M059J (cell line): ENCODE measurements at regions not wholly inside any gene's neighbourhood (a gene's known extent, or its start where the extent isn't known, plus 50 kb on each side); places are given as distances from the start of the nearest gene placed in this dataset.

Source experiments
- DNase-seq: peaks from one replicate; pipeline ENCODE4 v3.0.0-alpha.2; 2012; ENCODE audit warnings: low read depth

GRCh38 chr22:49079743-49080500, 747.8 kb downstream of the BRD1 start:
- DNase-seq, result no peak

DNA sequence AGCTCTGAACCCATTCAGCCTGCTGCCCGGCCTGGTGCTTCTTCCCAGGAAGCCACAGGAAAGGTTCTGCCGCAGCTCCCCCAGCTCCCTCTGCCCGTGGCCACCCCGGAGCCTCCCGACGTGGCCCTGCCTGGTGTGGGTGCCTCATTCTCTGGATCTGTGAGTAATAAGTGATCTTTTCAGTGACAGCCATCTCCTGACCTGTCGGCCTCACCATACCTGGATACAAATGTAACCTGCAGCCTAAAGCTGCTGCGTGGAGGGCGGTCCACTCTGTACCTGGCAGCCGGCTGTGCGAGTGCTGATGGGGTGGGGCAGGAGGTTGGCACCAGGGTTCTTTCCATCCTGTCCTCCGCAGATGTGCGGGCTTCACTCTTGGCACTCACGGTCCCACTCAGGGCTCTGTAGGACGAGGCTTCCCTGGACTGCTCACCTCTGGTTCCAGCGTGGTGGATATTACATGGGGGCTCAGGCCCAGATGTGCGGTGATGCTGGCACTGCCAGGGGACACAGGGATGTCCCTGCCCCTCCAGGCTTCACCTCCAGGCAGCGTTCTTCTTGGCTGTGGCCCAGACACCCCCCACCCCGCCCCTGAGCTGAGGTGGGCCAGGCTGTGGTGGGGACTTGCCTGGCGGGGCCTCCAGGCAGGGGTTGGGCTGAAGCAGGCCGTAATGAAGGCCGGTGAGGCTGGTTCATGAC, 748.5 kb downstream of the BRD1 start:
- DNase-seq, result no peak

- DNase-seq, result no peak
Observed at GRCh38 chr22:49078076-49078710, 749.5 kb downstream of the BRD1 start.

- DNase-seq, result no peak
Observed at GRCh38 chr22:49077586-49077985, 750.1 kb downstream of the BRD1 start.

GRCh38 chr22:49077036-49077393, 750.7 kb downstream of the BRD1 start:
- DNase-seq, result no peak

DNA sequence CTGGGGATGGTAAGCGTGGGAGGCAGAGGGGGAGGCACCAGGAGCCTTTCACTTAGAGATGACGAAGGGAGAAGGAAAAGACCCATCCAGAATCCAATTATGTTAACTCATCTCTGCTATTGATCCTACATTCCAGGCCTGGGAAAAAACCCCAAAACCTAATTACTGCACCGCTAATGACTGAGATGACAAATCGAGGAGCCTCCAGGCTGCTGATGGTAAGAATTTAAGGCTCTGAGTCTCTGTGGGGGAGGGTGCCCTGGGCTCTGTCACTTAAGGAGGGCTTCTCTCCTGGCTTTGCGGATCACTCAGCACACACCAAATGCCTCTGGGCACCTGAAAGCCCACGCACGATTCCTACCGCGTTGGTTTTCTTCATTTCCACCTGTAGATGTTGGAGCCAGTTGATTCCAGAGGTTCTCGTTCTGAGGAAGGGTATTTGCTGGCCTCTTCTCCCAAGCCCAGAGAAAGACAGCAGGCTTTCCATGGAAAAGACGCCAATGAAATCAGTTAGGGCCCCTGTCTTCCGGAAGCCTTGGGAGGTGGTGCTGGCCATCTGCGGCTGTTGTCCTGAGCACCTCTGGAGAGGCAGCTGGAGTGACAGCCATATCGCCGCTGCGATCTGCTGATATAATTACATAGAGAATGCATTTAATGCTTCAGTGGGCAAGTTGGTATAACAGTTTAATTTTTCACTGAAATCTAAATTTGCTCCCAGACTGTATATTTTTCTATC, 751.2 kb downstream of the BRD1 start:
- no peak for DNase-seq

- DNase-seq, result no peak
Observed at GRCh38 chr22:49075150-49075549, 752.5 kb downstream of the BRD1 start.

GRCh38 chr22:49073873-49074417, 753.7 kb downstream of the BRD1 start:
- no peak for DNase-seq

DNA sequence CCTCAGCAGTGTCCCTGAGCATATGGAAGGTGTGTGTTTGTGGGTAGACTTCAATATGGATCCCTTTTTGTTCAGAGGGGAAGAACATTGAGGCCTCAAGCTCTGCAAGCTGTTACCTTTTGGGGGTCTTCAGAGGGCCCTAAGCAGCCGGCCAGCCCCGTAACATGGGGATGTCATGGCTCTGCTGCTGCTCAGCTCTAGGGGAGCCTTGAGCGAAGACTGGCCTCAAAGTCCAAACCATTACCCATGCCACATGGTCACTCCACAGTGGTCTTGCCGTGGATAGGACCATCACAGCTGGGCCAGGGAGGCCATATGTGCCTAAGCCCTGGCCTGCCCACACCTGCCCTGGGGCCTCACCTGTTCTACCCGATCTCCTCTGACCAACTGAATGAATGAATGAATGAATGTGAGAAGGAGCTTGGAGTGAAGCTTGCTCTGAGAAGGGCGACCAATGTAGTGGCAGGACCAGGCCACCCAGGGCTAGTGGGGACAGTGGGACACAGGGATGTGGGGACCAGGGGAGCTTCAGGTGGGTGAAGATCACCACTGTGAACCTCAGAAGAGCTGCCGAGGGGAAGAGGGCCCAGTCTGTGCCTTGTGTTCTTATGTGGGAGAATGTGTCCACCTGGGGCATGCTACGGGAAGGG, 754.6 kb downstream of the BRD1 start:
- DNase-seq, result no peak

DNA sequence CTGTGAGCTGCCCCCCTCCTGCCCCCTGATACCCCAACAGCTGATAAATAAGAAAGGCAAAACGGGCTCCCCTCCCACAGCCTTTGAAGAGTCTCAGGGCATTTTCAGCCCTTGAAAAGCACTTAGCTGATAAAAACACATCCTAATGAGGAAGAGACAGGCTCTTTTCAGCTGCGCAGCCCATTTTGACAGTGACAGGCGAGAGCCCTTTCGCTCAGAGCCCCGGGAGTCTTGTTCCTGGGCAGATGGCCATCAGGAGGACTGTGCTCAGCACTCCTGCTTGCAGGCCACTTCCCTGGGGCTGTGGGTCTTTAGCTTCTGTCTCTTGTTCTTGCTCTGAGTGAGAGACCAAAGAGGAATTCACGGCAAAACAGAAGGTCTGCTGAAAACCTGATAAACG, 757.2 kb downstream of the BRD1 start:
- no peak for DNase-seq

- DNase-seq, result no peak
Observed at GRCh38 chr22:49068861-49069500, 758.7 kb downstream of the BRD1 start.

DNA sequence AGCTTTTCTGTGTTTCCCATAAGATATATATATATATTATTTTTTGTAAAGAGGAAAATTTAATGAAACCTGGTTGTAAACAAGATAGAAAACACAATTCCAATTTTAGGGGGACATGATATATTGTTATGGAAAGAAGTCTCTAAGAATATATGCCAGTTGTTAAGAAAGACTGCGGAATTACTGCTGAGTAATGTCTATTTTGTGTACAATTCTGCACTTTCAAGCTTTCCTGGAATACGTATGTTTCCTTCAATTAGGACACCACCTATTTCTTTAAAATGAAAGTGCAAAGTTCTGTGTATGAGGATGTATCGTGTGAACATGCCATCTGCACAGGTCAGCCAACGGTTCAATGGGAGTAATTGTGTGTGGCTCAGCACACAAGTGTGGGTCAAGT, 760.2 kb downstream of the BRD1 start:
- no peak for DNase-seq

- DNase-seq, result no peak
Observed at GRCh38 chr22:49066619-49067018, 761.1 kb downstream of the BRD1 start.

GRCh38 chr22:49064836-49065235, 762.8 kb downstream of the BRD1 start:
- DNase-seq, result no peak

GRCh38 chr22:49063545-49063890, 764.2 kb downstream of the BRD1 start:
- DNase-seq, result no peak

DNA sequence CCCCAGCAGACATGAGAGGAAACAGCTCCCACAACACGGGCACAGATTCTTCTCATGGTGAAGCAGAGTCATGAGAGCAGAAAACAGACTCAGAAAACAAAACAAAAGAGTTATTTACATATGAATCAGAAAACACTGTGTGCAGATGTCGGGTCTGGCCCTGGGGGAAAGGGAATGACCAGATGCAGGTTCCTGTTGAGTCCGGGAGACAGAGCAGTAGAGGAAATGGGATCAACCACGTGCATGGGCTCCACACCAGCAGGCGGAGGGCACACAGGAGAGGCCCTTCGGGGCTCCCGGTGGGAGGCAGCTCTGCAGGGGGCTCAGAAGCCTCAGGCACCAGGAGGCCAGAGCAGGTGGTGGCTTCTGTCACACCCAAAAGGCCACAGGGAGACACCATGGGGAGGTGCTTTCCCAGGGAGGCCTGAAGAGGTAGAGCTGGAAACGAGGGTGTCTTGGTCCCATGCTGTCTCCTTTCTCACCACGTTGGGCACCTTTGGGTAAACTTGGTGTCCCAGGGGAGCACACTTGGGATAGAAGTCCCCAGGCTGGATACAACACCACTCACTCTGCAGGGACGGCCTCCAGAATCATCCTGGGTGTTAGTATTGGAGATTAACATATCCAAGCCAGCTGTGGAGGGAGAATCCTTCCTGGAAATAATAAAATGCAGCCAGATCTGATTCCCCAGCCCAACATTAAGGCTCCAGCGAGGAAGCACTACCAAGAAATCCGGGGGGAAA, 764.7 kb downstream of the BRD1 start:
- DNase-seq, result no peak

- DNase-seq, result no peak
Observed at GRCh38 chr22:49062155-49062801, 765.4 kb downstream of the BRD1 start.

DNA sequence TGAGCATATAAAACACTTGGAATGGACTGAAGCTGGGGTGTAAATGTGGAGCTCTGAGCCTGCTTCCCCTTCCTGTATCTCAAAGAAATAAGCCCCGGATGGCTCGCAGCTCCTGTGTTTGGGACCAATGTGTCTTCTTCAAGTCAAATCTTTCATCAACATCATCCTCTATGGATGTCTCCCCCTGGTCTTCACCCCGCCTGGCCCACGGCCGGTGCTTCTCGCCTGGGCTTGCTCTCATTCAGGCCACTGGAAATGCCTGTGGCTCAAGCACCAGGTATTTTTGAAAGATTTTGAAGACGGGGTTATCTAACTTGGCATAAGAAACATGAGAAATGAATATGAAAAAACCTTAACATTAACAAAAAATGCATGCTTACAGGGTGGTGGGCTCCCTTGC, 769.8 kb downstream of the BRD1 start:
- DNase-seq, result no peak

GRCh38 chr22:49056301-49056700, 771.4 kb downstream of the BRD1 start:
- DNase-seq, result no peak

- DNase-seq, result no peak
Observed at GRCh38 chr22:49055406-49055805, 772.3 kb downstream of the BRD1 start.
